Testis (tissue), 2 donors: ENCODE measurements at regions not wholly inside any gene's neighbourhood (a gene's known extent, or its start where the extent isn't known, plus 50 kb on each side); places are given as distances from the start of the nearest gene placed in this dataset.

Source experiments
- DNase-seq: peaks from one replicate; pipeline ENCODE4 v3.0.0-alpha.2; 2019
- H3K27ac ChIP-seq, 2 donors: fragments of 200-600 bp; sonication (generic); one replicate each; pipeline ENCODE4 v1.5.1; 2019
- H3K27me3 ChIP-seq: fragments of 200-600 bp; sonication (generic); one replicate; pipeline ENCODE4 v1.5.1; 2019
- H3K36me3 ChIP-seq: fragments of 200-600 bp; sonication (generic); one replicate; pipeline ENCODE4 v1.5.1; 2017; ENCODE audit warnings: low read depth; ENCODE audit errors: missing control alignments
- H3K4me1 ChIP-seq: fragments of 200-600 bp; sonication (generic); one replicate; pipeline ENCODE4 v1.5.1; 2019
- H3K4me3 ChIP-seq, 2 donors: fragments of 200-600 bp; sonication (generic); one replicate each; pipeline ENCODE4 v1.5.1; 2017 to 2019
- H3K9me3 ChIP-seq: fragments of 200-600 bp; sonication (generic); one replicate; pipeline ENCODE4 v1.5.1; 2017
- CTCF ChIP-seq, 3 experiments: fragments of 450-650 bp in 2 of 3; fragments of 200-600 bp in 1 of 3; sonication (generic) in 1 of 3; IDR thresholded peaks; one replicate each; pipeline ENCODE4 v1.5.1; 2016 to 2019; ENCODE audit warnings: antibody characterized with exemption in 3 of 3, mild to moderate bottlenecking in 2 of 3, moderate library complexity in 1 of 3
- POLR2A ChIP-seq: fragments of 450-650 bp; IDR thresholded peaks from one replicate; pipeline ENCODE4 v1.6.1; 2017; ENCODE audit warnings: antibody characterized with exemption, mild to moderate bottlenecking, moderate library complexity
- WGBS, 2 donors: methylation state at CpG; one replicate each; pipeline ENCODE4 v1.1.5; 2018; 5-methylcytosine and 5-hydroxymethylcytosine counted together
- intact Hi-C: fragments of 100-400 bp; cut with DNase I; formaldehyde crosslinking; loops from one replicate; pipeline ENCODE4 v1.15.1; 2023; ENCODE audit warnings: low total_unique reads

- H3K36me3 ChIP-seq, result no peaks in the 10 kb centered on the region
- no peaks in the 10 kb centered on the region for H3K27me3 ChIP-seq
- peaks cover 3% of the 10 kb centered on the region for H3K4me1 ChIP-seq
- DNase-seq, result no peak
- intact Hi-C loops, result no loop called here
- no peak overlapping the region for H3K27ac ChIP-seq
- H3K4me3 ChIP-seq, result no peak overlapping the region
- WGBS, 2 donors, result 91 to 100% methylated on average over 2 to 4 of the region's 4 CpGs
- TF ChIP-seq CTCF (IDR thresholded peaks at IDR 0.05) (no peak), POLR2A (no peak)
- no peaks in the 10 kb centered on the region for H3K9me3 ChIP-seq
These were observed 166.7 kb downstream of the CDC5L start for GRCh38 chr6:44554194-44554593.

GRCh38 chr6:44554861-44555260, 167.4 kb downstream of the CDC5L start:
- H3K4me3 ChIP-seq, result no peak overlapping the region
- TF ChIP-seq CTCF (IDR thresholded peaks at IDR 0.05) (no peak), POLR2A (no peak)
- 80 to 100% methylated on average over 3 to 7 of the region's 7 CpGs for WGBS, 2 donors
- H3K27ac ChIP-seq, result no peak overlapping the region
- no peaks in the 10 kb centered on the region for H3K27me3 ChIP-seq
- no peaks in the 10 kb centered on the region for H3K9me3 ChIP-seq
- intact Hi-C loops, result no loop called here
- H3K36me3 ChIP-seq, result no peaks in the 10 kb centered on the region
- no peak for DNase-seq
- peaks cover 3% of the 10 kb centered on the region for H3K4me1 ChIP-seq

GRCh38 chr6:44556046-44556445, 168.5 kb downstream of the CDC5L start:
- intact Hi-C loops, result no loop called here
- DNase-seq, result no peak
- H3K27me3 ChIP-seq, result no peaks in the 10 kb centered on the region
- no peaks in the 10 kb centered on the region for H3K9me3 ChIP-seq
- no peak for TF ChIP-seq CTCF (IDR thresholded peaks at IDR 0.05)
- no peak for TF ChIP-seq POLR2A
- no peak overlapping the region for H3K4me3 ChIP-seq
- no peak overlapping the region for H3K27ac ChIP-seq
- WGBS, 2 donors, result 0 to 38% methylated on average over 1 of the region's 1 CpG
- no peaks in the 10 kb centered on the region for H3K36me3 ChIP-seq
- H3K4me1 ChIP-seq, result peaks cover 3% of the 10 kb centered on the region

- intact Hi-C loops, result no loop called here
- Histone ChIP-seq H3K9me3 (no peaks in the 10 kb centered on the region), H3K4me3 (no peak overlapping the region), H3K27ac (no peak overlapping the region), H3K4me1 (peaks cover 3% of the 10 kb centered on the region), H3K36me3 (no peaks in the 10 kb centered on the region), H3K27me3 (no peaks in the 10 kb centered on the region)
- 52 to 73% methylated on average over 7 of the region's 7 CpGs for WGBS, 2 donors
- no peak for DNase-seq
- TF ChIP-seq CTCF (IDR thresholded peaks at IDR 0.05) (no peak), POLR2A (no peak)
These were observed 170.7 kb downstream of the CDC5L start for GRCh38 chr6:44558024-44558831.

- no peaks in the 10 kb centered on the region for H3K27me3 ChIP-seq
- H3K4me3 ChIP-seq, result no peak overlapping the region
- no peaks in the 10 kb centered on the region for H3K36me3 ChIP-seq
- intact Hi-C loops, result no loop called here
- H3K9me3 ChIP-seq, result no peaks in the 10 kb centered on the region
- H3K4me1 ChIP-seq, result peaks cover 3% of the 10 kb centered on the region
- DNase-seq, result no peak
- no peak overlapping the region for H3K27ac ChIP-seq
- WGBS, 2 donors, result 17 to 26% methylated on average over 2 of the region's 2 CpGs
- no peak for TF ChIP-seq CTCF (IDR thresholded peaks at IDR 0.05)
- no peak for TF ChIP-seq POLR2A
These were observed 171.3 kb downstream of the CDC5L start for GRCh38 chr6:44558832-44559251.
